B cell (primary cell): ENCODE measurements at regions not wholly inside any gene's neighbourhood (a gene's known extent, or its start where the extent isn't known, plus 50 kb on each side); places are given as distances from the start of the nearest gene placed in this dataset.

Experiments
- ATAC-seq: fragments of 200-7000 bp; cut with Tn5 transposase; one replicate; pipeline ENCODE4 v1.10.0; 2021; ENCODE audit warnings: low read depth, mild to moderate bottlenecking, moderate number of reproducible peaks, moderate library complexity
- CTCF ChIA-PET: fragments of 350-600 bp; sonication (Branson Sonifier 250); formaldehyde crosslinking; loops from one replicate; lab custom pipeline; 2021; ENCODE audit warnings: antibody characterized with exemption, inconsistent platforms; lab: Charles Lee
- POLR2A ChIA-PET: fragments of 350-600 bp; sonication (Branson Sonifier 250); formaldehyde crosslinking; loops from one replicate; lab custom pipeline; 2021; ENCODE audit warnings: antibody characterized with exemption; lab: Charles Lee
- DNase-seq: peaks from one replicate; pipeline ENCODE4 v3.0.0; 2013
- H2AFZ ChIP-seq: 2 replicates; pipeline ENCODE4 v1.6.1; 2012; ENCODE audit warnings: mild to moderate bottlenecking, low read depth, low read length; ENCODE audit not compliant: insufficient read depth, poor library complexity, severe bottlenecking
- H3K27ac ChIP-seq, 2 donors: 1 replicate in 1 of 2; 2 replicates in 1 of 2; pipeline ENCODE4 v1.5.1; 2012 to 2013; ENCODE audit warnings: low read length in 2 of 2, mild to moderate bottlenecking in 2 of 2, moderate library complexity in 1 of 2
- H3K27me3 ChIP-seq, 4 experiments: fragments of 200-600 bp in 1 of 4; sonication (generic) in 1 of 4; replicated peaks in 1 of 4; 1 replicate in 2 of 4; 2 replicates in 2 of 4; pipeline versions ENCODE4 v1.6.1 to v1.7.0; 2013 to 2016; ENCODE audit warnings: low read length in 3 of 4, mild to moderate bottlenecking in 2 of 4, mixed read lengths in 1 of 4, moderate library complexity in 1 of 4; ENCODE audit not compliant: insufficient read depth in 4 of 4, control insufficient read depth in 3 of 4; ENCODE audit errors: control extremely low read depth in 1 of 4
- H3K36me3 ChIP-seq, 2 experiments: replicated peaks in 1 of 2; 1 replicate in 1 of 2; 2 replicates in 1 of 2; pipeline versions ENCODE4 v1.6.1 to v1.7.1; 2013; ENCODE audit warnings: low read length in 1 of 2; ENCODE audit not compliant: insufficient read depth in 2 of 2, control insufficient read depth in 1 of 2; ENCODE audit errors: control extremely low read depth in 1 of 2, extremely low read depth in 1 of 2
- H3K4me1 ChIP-seq, 2 donors: fragments of 200-600 bp in 1 of 2; sonication (generic) in 1 of 2; 1 replicate in 1 of 2; 2 replicates in 1 of 2; pipeline versions ENCODE4 v1.5.1 to v1.6.1; 2013 to 2017; ENCODE audit warnings: low read length in 2 of 2; ENCODE audit not compliant: control insufficient read depth in 2 of 2, insufficient read depth in 2 of 2
- H3K4me2 ChIP-seq: replicated peaks from 2 replicates; pipeline ENCODE3; 2012; ENCODE audit warnings: mild to moderate bottlenecking, low read depth, low read length; ENCODE audit not compliant: poor library complexity, severe bottlenecking
- H3K4me3 ChIP-seq, 5 experiments: fragments of 200-600 bp in 1 of 5; sonication (generic) in 1 of 5; 1 replicate in 3 of 5; 2 replicates in 2 of 5; pipeline versions ENCODE4 v1.5.1 to v1.7.0; 2011 to 2016; ENCODE audit warnings: low read length in 4 of 5, mild to moderate bottlenecking in 4 of 5, low read depth in 2 of 5, control low read depth in 1 of 5, moderate library complexity in 1 of 5; ENCODE audit not compliant: insufficient read depth in 1 of 5; ENCODE audit errors: control extremely low read depth in 1 of 5, extremely low read depth in 1 of 5
- H3K79me2 ChIP-seq: fragments of 200-600 bp; sonication (generic); one replicate; pipeline ENCODE4 v1.6.0; 2016; ENCODE audit warnings: low read length; ENCODE audit not compliant: control insufficient read depth, insufficient read depth
- H3K9ac ChIP-seq: fragments of 200-600 bp; sonication (generic); 2 replicates; pipeline ENCODE4 v1.6.1; 2017; ENCODE audit warnings: mild to moderate bottlenecking, low read length, moderate library complexity
- H3K9me3 ChIP-seq, 3 donors: one replicate each; pipeline versions ENCODE4 v1.6.1 to v1.7.1; 2013; ENCODE audit warnings: low read length in 2 of 3; ENCODE audit not compliant: control insufficient read depth in 2 of 3, insufficient read depth in 1 of 3; ENCODE audit errors: control extremely low read depth in 1 of 3
- H4K20me1 ChIP-seq: 2 replicates; pipeline ENCODE4 v1.6.0; 2012; ENCODE audit warnings: mild to moderate bottlenecking, low read length; ENCODE audit not compliant: insufficient read depth, control insufficient read depth, poor library complexity, severe bottlenecking
- H3K27ac Mint-ChIP-seq: one replicate; pipeline ENCODE4 v1.8.0; 2021; ENCODE audit warnings: mixed read lengths
- H3K27me3 Mint-ChIP-seq: one replicate; pipeline ENCODE4 v1.8.0; 2021; ENCODE audit warnings: mixed read lengths
- H3K4me1 Mint-ChIP-seq: one replicate; pipeline ENCODE4 v1.8.0; 2021; ENCODE audit warnings: mixed read lengths
- H3K4me3 Mint-ChIP-seq: one replicate; pipeline ENCODE4 v1.8.0; 2021; ENCODE audit warnings: mixed read lengths
- H3K9me3 Mint-ChIP-seq: one replicate; pipeline ENCODE4 v1.8.0; 2022; ENCODE audit warnings: mixed read lengths; ENCODE audit not compliant: insufficient read depth
- EZH2 ChIP-seq: IDR thresholded peaks from 2 replicates; pipeline ENCODE4 v1.6.1; 2012; ENCODE audit warnings: borderline replicate concordance, low read depth, mild to moderate bottlenecking, moderate library complexity, low read length; ENCODE audit not compliant: insufficient read depth, poor library complexity, severe bottlenecking
- WGBS: methylation state at CpG from one replicate; pipeline ENCODE4 v1.1.5; 2013; ENCODE audit warnings: missing lambda C conversion rate; ENCODE audit not compliant: insufficient coverage; 5-methylcytosine and 5-hydroxymethylcytosine counted together
- intact Hi-C: fragments of 100-400 bp; cut with micrococcal nuclease; formaldehyde crosslinking; loops from one replicate; pipeline ENCODE4 v1.10.0; 2022
- TF ChIP-seq, protein P1 (sequence below): fragments of 200-600 bp; IDR thresholded peaks from one replicate; pipeline ENCODE4 v1.8.0; 2022; ENCODE audit warnings: antibody characterized with exemption, mild to moderate bottlenecking

DNA sequence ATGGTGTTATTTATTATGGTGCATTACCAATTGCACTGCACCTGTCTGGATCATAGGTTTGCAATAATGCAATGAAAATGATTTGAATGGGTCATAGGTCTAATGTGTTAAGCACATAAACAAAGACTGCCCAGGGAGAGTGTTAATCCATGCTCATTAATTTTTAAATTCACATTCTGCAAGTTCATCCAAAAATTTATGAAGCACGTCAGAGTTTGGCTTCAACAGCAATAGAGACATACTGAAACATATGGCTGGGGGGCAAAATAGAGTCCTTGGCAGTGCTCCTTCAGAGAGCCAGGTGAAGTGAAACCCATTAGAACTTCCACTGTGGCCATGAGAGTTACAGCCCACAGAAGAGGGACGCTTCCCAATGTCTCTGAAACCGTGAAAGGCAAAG, 441.1 kb downstream of the POM121L12 start:
- peaks cover 0 to 3% (median 0%) of the 10 kb centered on the region in 3 donors for H3K9me3 ChIP-seq
- H3K27me3 ChIP-seq, result no peaks in the 10 kb centered on the region
- Mint-ChIP-seq H3K27ac (no peak overlapping the region), H3K4me1 (no peaks in the 10 kb centered on the region), H3K4me3 (no peak overlapping the region), H3K27me3 (no peaks in the 10 kb centered on the region), H3K9me3 (peaks cover 11% of the 10 kb centered on the region)
- H2AFZ ChIP-seq, result no peak overlapping the region
- no peak for TF ChIP-seq EZH2
- TF ChIP-seq, protein P1, sequence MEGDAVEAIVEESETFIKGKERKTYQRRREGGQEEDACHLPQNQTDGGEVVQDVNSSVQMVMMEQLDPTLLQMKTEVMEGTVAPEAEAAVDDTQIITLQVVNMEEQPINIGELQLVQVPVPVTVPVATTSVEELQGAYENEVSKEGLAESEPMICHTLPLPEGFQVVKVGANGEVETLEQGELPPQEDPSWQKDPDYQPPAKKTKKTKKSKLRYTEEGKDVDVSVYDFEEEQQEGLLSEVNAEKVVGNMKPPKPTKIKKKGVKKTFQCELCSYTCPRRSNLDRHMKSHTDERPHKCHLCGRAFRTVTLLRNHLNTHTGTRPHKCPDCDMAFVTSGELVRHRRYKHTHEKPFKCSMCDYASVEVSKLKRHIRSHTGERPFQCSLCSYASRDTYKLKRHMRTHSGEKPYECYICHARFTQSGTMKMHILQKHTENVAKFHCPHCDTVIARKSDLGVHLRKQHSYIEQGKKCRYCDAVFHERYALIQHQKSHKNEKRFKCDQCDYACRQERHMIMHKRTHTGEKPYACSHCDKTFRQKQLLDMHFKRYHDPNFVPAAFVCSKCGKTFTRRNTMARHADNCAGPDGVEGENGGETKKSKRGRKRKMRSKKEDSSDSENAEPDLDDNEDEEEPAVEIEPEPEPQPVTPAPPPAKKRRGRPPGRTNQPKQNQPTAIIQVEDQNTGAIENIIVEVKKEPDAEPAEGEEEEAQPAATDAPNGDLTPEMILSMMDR, result no peak
- intact Hi-C loops, result no loop called here
- no peaks in the 10 kb centered on the region for H3K4me1 ChIP-seq
- no peak overlapping the region for H3K4me2 ChIP-seq
- no peaks in the 10 kb centered on the region for H3K36me3 ChIP-seq
- ChIA-PET POLR2A (no interaction called here), CTCF (no interaction called here)
- H4K20me1 ChIP-seq, result no peaks in the 10 kb centered on the region
- ATAC-seq (no peak), DNase-seq (no peak)
- no CpG with 5 or more reads among the region's 3 CpGs for WGBS
- H3K4me3 ChIP-seq, result no peak overlapping the region
- H3K9ac ChIP-seq, result no peak overlapping the region
- H3K79me2 ChIP-seq, result no peaks in the 10 kb centered on the region
- H3K27ac ChIP-seq, result no peak overlapping the region

DNA sequence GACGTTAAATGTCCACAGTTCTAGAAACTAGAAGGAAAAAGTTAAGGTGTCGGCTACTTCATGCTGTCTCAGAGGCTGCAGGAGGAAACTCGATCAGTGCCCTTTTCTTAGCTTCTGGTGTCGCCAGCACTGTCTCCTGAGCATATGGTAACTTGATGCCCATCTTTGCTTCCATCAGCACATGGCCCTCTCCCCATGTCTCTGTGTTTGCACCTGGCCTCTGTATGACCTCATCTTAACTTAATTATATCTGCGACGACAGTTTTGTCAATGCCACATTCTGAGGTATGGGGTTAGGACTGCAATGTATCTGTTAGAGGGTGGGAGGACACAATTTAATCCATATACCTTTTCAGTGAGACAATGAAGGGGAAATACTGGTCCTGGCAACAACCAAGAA, 449.9 kb downstream of the POM121L12 start:
- H3K4me3 ChIP-seq, result no peak overlapping the region
- H3K9me3 ChIP-seq, result peaks cover 0 to 3% (median 0%) of the 10 kb centered on the region in 3 donors
- intact Hi-C loops, result no loop called here
- H2AFZ ChIP-seq, result no peak overlapping the region
- ChIA-PET CTCF (no interaction called here), POLR2A (no interaction called here)
- no peaks in the 10 kb centered on the region for H3K27me3 Mint-ChIP-seq
- no peak overlapping the region for H3K27ac Mint-ChIP-seq
- H3K27ac ChIP-seq, result no peak overlapping the region
- no peak overlapping the region for H3K4me2 ChIP-seq
- no peak overlapping the region for H3K9ac ChIP-seq
- WGBS, result 90% methylated on average over 4 of the region's 6 CpGs
- H3K27me3 ChIP-seq, result no peaks in the 10 kb centered on the region
- DNase-seq (no peak), ATAC-seq (no peak)
- no peak overlapping the region for H3K4me3 Mint-ChIP-seq
- no peaks in the 10 kb centered on the region for H4K20me1 ChIP-seq
- peaks cover 3% of the 10 kb centered on the region for H3K9me3 Mint-ChIP-seq
- H3K4me1 Mint-ChIP-seq, result no peaks in the 10 kb centered on the region
- no peaks in the 10 kb centered on the region for H3K79me2 ChIP-seq
- no peaks in the 10 kb centered on the region for H3K36me3 ChIP-seq
- TF ChIP-seq EZH2, result no peak
- TF ChIP-seq, protein P1, result no peak
- no peaks in the 10 kb centered on the region for H3K4me1 ChIP-seq
